Lower leg skin (tissue), 3 donors: ENCODE measurements at regions not wholly inside any gene's neighbourhood (a gene's known extent, or its start where the extent isn't known, plus 50 kb on each side); places are given as distances from the start of the nearest gene placed in this dataset.

Experiments used
- POLR2A ChIP-seq, 2 donors: fragments of 450-650 bp; IDR thresholded peaks; one replicate each; pipeline ENCODE4 v1.6.1; 2016 to 2017; ENCODE audit warnings: antibody characterized with exemption in 2 of 2, mild to moderate bottlenecking in 1 of 2, moderate library complexity in 1 of 2
- TF ChIP-seq, protein P1 (sequence below), 3 donors: fragments of 450-650 bp; IDR thresholded peaks; one replicate each; pipeline ENCODE4 v1.5.1; 2016; ENCODE audit warnings: antibody characterized with exemption in 3 of 3, mild to moderate bottlenecking in 3 of 3, moderate library complexity in 2 of 3

DNA sequence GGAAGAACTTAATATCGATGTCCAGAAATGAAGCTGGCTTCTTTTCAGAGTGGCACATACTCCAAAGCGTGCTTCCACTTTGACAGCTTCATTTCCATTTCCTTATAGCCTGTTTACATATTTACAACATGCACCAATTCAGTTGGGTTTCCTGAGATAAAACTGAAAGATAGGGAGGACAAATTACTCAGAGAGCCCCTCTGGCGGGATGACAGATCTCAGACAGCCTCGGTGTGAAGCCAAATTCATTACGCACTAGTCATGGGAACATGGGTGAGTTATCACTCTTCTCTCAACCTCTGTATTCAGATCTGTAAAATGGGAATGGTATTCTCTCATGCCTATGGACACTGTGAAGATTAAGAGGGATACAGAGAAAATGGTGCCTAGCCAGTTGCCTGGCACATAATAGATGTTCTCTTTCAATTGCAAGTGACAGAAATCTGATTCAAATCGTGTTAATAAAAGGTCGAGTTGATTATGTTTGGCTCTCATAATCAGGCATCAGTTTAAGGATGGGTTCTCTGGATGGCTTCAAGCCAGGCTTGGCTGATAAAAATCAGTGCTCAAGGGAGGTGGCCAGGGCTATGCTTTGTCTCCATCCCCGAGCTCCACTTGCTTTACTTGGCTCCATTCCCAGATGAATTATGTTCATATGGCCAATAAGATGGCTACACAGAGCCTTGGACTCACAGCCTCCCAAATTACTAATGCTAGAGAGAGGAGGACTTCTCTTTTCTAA, 132.2 kb upstream of the C1QTNF7 start:
- TF ChIP-seq, protein P1, sequence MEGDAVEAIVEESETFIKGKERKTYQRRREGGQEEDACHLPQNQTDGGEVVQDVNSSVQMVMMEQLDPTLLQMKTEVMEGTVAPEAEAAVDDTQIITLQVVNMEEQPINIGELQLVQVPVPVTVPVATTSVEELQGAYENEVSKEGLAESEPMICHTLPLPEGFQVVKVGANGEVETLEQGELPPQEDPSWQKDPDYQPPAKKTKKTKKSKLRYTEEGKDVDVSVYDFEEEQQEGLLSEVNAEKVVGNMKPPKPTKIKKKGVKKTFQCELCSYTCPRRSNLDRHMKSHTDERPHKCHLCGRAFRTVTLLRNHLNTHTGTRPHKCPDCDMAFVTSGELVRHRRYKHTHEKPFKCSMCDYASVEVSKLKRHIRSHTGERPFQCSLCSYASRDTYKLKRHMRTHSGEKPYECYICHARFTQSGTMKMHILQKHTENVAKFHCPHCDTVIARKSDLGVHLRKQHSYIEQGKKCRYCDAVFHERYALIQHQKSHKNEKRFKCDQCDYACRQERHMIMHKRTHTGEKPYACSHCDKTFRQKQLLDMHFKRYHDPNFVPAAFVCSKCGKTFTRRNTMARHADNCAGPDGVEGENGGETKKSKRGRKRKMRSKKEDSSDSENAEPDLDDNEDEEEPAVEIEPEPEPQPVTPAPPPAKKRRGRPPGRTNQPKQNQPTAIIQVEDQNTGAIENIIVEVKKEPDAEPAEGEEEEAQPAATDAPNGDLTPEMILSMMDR (IDR thresholded peaks at IDR 0.05): no peak
- TF ChIP-seq POLR2A (IDR thresholded peaks at IDR 0.05): no peak
